Inflammatory macrophage treated with lipopolysaccharide for 4 hours (primary cell): ENCODE measurements at regions not wholly inside any gene's neighbourhood (a gene's known extent, or its start where the extent isn't known, plus 50 kb on each side); places are given as distances from the start of the nearest gene placed in this dataset.
"Not testable (repeated sequence)": the region's sequence is repeated elsewhere in the genome, so short reads cannot be mapped to it uniquely, and the experiment has no call there.

Source experiments
- DNase-seq: peaks from one replicate; pipeline ENCODE4 v3.0.0-alpha.2; 2020

DNA sequence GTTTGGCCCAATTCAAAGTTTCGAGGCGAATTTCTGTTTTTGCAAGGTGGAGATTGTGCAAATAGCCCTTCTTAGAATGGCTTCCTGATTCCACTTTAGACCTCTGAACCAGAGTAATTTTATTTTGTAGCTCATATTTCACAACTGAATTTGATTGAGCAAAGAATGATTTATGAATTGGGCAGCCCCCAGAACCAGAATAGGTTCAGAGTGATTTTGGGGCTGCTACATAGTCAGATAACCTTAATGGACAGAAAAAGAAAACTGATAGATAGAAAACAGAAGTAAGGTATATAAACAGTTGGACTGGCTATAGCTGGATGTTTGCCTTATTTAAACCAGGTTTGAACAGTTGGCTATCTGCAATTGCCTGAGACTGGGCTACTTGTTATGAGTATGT lies 156.6 kb downstream of the YIPF5 start:
- DNase-seq, result no peak

DNA sequence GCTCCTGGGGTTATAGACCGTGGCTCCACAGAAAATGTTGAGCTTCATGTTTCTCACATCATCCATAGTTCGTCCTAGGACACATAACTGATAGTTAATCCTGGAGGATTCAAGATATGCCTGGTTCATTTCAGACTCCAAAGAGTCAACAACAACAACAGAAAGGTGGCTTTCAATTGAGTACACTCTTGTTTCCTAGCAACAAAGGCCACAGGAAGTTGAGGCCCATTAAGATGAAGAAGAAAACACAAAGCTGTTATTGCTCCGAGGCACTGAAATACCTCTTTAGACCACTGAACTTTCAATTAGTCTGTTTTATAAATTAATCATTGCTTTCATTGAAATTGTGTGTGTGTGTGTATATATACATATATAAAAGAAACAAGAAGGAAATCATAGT lies 154.5 kb downstream of the YIPF5 start:
- no peak for DNase-seq

DNA sequence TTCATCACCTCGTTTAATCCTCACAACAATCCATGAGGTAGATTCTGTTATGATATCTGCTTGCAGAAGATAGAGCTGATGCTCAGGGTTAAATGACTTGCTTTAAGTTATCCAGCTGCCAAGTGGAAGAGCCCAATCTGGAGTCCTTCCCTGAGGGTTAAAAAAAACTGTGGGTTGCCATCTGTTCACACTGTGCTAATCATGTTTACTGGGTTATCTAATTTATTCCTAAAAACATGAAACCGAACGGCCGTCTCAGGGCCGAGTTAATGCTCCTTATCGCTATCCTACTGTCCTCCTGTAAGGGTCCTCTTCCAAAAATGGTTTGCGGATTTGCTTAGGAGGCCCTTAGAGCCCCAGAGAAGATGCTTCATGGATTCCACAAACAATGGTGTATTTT lies 153.3 kb downstream of the YIPF5 start:
- DNase-seq, result no peak

DNA sequence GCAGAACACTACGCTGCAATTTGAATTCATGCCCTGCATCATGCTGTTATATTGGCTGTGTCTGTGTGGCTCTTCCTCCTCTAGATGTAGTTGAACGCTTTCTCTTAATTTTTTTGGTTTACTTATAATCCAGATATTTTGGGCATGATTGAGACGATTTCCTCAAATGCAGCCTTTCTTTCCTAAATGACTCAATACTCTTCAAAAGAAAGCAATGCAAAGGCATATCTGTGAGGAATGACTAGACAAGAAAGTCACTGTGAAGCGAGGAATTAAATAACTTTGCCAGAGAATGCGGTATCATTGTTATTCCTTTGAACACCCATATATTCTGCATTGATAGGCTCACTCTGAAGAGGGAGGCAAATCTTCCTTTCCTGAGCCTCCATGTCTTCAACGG lies 152.8 kb downstream of the YIPF5 start:
- DNase-seq, result no peak

DNA sequence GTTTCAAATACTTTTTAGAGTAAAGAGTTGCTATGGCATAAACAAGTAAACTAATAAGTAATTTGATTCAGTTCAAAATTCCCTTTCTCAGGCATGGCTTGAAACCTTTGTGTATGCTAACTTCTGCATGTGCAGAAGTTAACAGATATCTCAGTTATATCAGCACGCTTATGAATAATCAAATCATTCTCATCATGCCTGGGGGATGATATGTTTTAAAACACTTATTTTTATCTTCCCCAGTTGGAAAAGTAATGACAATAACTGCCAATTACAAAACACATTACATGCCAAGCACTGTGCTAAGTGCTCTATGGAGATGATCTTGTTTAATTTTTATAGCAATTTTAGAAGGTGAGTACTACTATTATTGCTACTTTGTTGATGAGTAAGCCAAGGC lies 146.4 kb downstream of the YIPF5 start:
- DNase-seq, result no peak

DNA sequence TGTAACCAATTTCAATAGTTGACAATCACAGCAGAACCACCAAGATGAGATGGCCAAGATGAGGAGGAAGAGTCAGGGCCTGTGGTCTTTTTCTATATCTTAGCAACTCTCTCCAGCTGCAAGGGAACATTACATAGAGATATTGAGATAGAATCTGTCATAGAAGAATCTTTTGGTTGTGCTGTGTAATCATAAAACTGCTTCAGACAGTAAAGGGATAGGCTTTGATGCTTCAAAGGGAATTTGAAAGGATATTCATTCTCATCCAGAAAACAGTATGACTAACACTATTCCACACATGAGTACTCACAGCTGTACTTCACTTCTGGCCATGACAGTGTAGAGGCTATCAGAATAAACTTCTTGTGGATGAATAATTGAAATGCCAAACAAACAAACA lies 145.9 kb downstream of the YIPF5 start:
- DNase-seq, result no peak

DNA sequence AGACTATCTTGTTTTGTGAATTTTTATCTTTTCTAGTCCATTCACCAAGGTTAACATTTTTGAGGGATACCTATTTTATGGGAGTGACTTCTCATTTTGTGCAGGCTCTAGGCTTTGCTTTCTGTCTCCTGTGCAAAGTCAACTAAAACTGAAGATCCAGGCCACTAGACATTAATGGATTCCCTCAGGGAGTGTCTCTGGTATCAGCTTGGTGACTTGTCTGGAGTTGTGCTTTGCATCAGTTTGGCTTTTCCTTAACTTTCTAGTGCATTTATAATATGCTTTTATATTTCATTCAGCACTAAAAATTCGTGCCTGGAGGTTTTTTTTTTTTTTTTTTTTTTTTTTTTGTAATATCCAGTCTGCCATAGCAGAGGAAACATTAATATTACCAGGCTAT lies 144.2 kb downstream of the YIPF5 start:
- DNase-seq, result no peak

DNA sequence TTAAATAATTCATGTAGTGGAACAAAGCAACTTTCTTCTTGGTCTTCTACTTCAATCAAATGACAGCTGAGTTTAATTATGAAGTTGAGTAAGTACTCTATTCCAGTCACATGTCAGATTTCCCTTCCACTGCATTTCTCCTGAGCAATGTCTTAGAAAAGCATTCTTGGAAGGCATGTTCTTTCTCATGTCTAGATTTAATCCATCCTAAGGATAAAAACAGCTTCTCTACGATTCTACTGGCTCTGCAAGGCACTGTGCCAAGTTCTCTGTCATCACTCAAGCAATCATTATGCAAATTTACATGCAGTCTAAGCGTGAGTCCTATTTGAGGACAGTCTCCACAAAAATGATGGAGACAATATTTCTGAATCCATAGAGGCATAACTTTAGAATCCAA lies 142.4 kb downstream of the YIPF5 start:
- no peak for DNase-seq

DNA sequence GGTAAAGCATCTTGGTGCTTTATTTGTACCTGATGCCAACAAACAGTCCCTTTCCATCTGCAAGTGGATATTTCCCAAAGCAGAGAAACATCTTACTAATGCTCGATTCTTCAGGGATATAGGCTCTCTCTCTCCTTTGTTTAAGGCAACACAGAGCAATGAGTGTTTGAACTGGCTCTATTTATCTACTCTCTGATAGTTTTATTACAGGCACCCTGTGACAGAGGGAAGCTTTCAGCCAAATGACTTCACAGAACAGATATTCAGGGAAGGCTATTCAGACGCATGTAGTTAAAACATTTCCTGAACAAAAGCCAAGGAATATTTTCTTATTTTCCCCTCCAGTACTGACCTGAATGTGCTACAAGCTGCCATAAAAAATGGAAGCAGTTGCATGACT lies 141.8 kb downstream of the YIPF5 start:
- DNase-seq, result no peak

DNA sequence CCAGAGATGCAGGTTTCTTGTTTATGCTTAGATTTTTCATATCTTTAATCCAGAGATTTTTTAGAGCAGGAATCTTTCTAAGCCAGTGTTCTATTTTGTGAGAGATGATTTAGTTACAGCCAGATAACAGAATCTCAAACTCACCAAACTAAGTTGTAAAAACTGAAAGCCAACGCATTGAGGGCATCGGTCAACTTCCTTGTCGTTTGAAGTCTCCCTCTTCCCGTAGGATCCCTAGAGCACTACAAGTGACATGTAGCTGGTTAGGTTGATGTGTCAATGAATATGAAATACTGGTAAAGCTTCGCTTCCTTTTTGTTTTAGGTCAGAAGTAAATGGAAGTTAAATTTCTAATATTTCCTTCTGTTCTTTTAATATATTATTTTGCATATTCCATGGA lies 139.6 kb downstream of the YIPF5 start:
- DNase-seq, result no peak

DNA sequence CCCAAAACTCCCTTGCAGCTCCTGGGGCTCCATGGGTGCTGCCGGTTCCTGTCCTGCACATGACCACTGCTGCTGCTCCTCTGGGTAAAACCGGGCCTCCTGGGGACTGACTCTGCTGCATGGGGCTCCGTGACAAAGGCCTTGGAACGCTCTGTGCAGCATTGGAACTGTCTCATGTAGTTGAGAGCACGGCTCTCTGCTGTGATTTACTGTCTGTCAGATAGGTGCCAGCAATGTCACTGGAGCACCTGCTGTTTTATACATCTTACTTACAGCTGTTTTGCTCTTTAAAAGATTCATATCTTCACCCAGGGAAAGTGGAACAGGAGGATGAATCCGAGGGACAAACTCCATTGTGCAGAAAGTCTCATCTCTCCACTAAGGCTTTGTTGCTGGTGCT lies 138.1 kb downstream of the YIPF5 start:
- DNase-seq, result no peak

DNA sequence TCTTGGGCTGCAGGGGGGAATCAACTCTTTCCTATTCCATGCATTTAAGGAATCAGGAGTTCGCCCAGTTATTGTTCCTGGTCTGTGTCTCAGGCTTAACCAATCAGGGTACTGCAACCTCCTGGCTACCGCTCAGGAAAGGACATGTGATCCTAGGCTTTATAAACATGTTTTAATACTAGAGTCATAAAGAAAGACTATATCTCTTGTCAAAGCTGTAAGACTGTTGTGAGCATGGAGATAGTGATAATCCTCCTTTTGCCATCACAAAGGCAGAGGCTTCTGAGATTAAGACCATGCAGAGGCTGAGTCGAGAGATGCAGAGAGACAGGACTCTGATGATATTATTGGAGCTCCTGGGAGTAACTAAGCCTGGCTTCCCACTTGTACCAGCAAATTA lies 137.0 kb downstream of the YIPF5 start:
- no peak for DNase-seq

DNA sequence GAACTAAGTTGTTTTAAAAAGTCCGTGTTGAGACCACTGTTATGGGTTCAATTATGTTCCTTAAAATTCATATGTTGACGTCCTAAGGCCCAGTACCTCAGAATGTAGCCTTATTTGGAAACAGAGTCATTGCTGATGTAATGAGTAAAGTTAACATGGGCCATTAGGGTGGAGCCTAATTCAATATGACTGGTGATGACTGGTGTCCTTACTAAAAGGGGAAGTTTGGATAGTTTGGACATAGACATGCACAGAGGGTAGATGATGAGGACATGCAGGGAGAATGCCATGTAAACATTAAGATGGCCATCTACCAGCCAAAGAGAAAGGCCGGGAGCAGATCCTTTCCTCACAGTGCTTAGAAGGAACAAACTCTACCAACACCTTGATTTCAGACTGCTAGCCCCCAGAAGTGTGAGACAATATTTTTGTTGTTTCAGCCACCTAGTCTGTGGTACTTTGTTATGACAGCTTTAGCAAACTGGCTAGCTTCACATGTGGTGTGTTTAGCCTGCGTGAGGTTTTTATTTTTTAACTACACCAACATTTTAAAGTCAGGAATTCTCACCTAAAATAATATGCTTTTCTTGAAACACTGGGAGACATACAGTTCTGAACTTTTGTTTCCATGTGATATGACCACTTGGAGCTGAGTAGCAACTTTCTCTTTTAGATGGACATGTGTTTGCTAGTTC lies 135.3 kb downstream of the YIPF5 start:
- DNase-seq, result no peak

DNA sequence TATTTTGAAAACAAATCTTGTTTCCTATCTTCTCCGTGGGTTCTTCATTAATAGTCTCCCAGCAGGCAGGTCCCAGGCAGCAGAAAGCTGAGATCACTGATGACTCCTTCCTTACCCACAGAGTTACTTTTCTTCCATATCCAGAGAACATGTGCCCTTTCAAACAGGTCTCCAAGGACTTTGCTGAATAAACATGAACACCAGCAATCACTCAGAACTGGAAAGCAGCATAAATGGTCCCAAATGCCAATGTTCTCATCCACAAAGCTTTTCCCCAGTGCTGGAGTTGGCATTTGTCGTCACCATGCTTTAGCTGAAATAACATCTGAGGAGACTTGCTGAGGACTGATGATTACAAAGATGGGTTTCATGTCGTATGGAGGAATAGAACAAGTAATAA lies 134.0 kb downstream of the YIPF5 start:
- DNase-seq, result no peak

DNA sequence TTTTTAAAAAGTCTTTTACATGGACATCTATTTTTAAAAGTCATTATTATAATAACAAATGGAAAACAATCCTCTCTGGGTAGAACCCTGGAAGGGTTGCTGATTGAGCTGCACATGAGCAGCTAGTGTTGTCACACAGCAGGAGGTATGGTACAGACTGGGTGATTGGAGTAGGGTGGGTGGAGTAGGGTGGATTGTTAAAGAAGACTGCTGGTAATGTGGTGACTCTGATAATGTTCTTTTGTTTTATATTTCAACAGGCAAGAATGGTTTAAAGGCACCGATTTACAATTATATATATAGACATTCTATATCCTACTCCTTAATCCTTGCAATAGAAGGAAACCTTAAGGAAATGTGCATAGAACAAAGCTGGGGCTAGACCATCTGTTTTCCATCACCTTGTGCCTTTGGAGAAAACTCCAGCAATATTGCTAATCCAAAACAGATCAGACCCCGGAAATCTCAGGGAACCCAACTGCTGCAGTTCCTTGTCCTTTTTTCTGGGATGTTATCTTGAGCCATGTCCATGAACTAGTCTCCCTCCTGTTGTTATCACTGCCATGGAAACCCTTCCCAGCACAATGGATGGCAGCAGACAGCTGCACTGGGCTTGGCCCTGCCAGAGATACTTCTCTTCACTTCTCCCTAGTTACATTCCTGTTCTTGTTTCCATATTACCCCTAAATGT lies 129.7 kb downstream of the YIPF5 start:
- DNase-seq, result no peak

DNA sequence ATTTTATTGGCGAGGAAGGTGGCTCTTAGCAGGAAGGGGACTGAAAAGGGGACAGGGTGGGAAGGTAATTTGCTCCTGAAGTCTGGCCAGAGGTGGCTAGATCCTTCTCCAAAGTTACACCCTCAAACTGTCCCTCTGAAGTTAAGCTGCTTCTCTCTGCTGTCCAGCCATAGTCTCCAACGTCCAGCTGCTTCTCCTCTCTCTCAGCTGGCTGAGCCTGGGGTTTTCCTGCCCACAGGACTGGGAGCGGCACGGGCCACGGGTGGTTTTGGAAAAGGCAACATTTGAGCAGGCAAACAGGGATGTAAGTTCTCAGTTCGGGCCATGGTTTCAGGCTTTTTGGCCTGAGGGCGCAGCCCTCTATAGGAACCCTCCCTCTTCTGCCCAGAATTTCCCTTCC lies 128.3 kb downstream of the YIPF5 start:
- DNase-seq, result no peak

DNA sequence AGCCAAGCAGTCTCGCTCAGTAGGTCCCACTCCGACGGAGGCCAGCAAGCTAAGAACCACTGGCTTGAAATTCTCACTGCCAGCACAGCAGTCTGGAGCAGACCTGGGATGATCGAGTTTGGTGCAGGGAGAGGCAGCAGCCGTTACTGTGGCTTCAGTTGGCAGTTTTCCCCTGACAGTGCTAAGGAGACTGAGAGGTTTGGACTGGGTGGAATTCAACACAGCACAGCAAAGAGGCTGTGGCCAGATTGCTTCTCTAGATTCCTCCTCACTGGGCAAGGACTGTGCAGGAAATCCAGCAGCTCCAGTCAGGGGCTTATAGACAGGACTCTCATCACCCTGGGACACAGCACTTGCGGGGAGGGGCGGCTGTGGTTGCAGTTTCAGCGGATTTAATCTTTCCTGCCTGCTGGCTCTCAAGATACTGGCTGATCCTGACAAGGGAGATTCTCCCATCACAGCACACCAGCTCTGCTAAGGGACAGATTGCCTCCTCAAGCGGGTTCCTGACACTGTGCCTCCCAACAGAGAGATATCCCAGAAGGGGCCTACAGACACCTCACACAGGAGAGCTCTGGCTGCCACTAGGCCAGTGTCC lies 122.1 kb downstream of the YIPF5 start:
- DNase-seq, result no peak

DNA sequence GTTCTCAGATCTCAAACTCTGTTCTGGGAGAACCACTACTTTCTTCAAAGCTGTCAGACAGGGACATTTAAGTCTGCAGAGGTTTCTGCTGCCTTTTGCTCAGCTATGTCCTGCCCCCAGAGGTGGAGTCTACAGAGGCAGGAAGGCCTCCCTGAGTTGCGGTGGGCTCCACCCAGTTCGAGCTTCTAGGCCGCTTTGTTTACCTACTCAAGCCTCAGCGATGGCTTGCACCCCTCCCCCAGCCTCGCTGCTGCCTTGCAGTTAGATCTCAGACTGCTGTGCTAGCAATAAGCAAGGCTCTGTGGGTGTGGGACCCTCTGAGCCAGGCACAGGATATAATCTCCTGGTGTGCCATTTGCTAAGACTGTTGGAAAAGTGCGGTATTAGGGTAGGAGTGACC lies 115.1 kb downstream of the YIPF5 start:
- not testable (repeated sequence) for DNase-seq

DNA sequence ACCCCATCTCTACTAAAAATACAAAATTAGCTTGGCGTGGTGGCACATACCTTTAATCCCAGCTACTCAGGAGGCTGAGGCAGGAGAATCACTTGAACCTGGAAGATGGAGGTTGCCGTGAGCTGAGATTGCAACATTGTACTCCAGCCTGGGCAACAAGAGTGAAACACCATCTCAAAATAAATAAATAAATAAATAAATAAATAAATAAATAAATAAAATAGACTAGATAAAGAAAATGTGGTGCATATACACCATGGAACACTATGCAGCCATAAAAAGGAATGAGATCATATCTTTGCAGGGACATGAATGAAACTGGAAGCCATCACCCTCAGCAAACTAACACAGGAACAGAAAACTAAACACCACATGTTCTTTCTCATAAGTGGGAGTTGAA lies 110.4 kb downstream of the YIPF5 start:
- not testable (repeated sequence) for DNase-seq

DNA sequence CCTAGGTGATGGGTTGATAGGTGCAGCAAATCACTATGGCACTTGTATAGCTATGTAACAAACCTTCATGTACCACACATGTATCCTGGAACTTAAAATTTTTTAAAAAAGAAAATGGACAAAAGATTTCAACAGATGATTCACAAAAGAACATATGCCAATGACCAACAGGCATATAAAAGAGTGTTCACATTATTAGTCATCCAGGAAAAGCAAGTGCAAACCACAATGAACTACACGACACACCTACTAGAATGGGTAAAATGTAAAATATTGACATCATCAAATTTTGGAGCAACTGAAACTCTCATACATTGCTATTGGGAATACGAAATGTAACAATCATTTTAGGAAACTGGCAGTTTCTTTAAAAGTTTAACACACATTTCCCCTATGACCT lies 109.9 kb downstream of the YIPF5 start:
- DNase-seq, result no peak

DNA sequence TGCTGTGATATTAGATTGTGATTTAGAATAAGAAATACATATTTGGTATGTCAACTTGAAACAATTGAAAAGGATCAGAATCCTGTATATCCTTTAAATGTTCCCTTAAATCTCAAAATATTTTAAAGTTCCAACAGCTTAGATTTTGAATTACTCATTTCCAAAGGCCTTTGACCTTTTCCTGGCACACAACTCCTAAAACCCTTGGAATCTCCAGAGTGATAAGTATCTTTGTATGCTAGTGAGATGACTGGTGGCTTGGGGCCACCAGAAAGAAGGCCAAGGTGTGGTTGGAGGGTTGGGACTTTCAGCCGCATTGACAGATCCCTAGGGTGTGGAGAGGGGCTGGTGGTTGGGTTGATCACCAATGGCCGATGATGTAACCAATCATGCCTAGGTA lies 104.7 kb downstream of the YIPF5 start:
- DNase-seq, result no peak

DNA sequence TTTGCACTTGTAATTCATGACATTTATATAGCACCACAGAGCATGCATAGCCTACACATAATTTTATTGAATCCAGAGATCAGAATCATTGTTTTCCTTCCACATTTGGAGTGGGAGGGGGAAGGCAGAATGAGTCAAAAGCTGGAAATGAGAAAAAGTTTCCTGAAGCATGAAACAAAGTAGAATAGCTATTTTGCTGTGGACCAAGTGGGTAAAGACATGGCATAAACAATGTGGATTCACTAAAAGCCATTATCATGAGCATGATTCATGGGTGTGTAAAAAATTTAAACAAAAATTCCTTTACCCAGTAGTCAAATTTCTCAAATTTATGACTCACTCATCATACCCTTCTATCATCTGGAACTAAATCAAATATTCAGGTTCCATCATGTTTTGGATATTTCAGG lies 97.9 kb downstream of the YIPF5 start:
- DNase-seq, result no peak

DNA sequence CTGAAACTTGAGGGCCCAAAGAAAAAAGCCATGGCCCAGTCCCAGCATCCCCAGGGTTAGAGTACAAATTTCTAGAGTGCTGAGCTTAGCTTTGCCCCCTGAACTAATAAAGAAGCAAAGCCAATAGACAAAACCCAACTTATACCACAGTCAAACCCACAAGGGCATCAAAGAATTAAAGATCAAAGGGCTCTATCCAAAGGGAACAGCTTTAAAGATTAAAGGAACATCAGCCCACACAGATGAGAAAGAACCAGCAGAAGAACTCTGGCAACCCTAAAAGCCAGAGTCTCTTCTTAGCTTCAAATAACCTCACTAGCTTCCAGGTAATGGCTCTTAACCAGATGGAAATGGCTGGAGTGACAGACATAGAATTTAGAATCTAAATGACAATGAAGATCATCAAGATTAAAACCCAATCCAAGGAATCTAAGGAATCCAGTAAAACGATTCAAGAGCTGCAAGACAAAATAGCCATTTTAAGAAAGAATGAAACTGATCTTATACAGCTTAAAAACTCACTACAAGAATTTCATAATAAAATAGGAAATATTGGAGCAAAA lies 93.9 kb downstream of the YIPF5 start:
- no peak for DNase-seq

DNA sequence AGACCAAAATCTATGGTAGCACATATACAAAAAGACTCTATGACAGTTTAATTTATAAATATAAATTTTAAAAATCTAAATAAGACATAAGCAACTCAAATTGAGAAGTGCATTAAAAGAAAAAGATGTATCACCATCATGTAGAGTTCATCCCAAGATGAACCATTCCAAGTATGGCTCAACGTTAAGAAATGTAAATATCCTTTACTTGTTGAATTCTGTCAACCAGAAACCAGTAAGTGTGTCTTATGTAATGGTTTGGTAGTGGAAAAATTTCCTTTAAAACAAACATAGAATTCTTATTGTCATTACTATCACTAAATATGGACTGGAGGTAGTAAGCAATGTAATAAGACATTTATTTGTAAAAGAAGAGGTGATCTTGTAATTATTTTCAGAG lies 87.3 kb downstream of the YIPF5 start:
- no peak for DNase-seq
